ENCODE measurements at regions not wholly inside any gene's neighbourhood (a gene's known extent, or its start where the extent isn't known, plus 50 kb on each side); places are given as distances from the start of the nearest gene placed in this dataset.

GRCh38 chr1:2859219-2859880 lies 57.9 kb upstream of the TTC34 start:
- no peak for TF ChIP-seq CTCF (IDR thresholded peaks at IDR 0.05; ENCODE audit: low read depth, low read length, poor library complexity, severe bottlenecking)
- TF ChIP-seq EZH2phosphoT487 (IDR thresholded peaks at IDR 0.05; ENCODE audit: borderline replicate concordance, low read length) = no peak

All from DOHH2 (cell line).